A549 (cell line): ENCODE measurements at regions not wholly inside any gene's neighbourhood (a gene's known extent, or its start where the extent isn't known, plus 50 kb on each side); places are given as distances from the start of the nearest gene placed in this dataset.

Experiments
- CTCF ChIP-seq: fragments of >200 bp; sonication (Bioruptor Twin); formaldehyde crosslinking; IDR thresholded peaks from 3 replicates; pipeline ENCODE4 v1.5.1; 2016
- EHMT2 ChIP-seq: fragments of 200-600 bp; sonication (generic); IDR thresholded peaks from 2 replicates; pipeline ENCODE4 v1.6.1; 2016; ENCODE audit warnings: antibody characterized with exemption, low read depth, mild to moderate bottlenecking, moderate library complexity
- EP300 ChIP-seq, 2 experiments: fragments of >200 bp; sonication (Bioruptor Twin); formaldehyde crosslinking; IDR thresholded peaks; 2 replicates in 1 of 2; 3 replicates in 1 of 2; pipeline ENCODE4 v1.6.1; 2016 to 2017
- ESRRA ChIP-seq: fragments of 150-350 bp; IDR thresholded peaks from 2 replicates; pipeline ENCODE4 v1.6.1; 2014; ENCODE audit warnings: mild to moderate bottlenecking, low read length, borderline replicate concordance
- HOXB5 ChIP-seq: fragments of 250-450 bp; sonication (Bioruptor Pico); IDR thresholded peaks from 2 replicates; pipeline ENCODE4 v1.5.0; 2020; ENCODE audit warnings: mild to moderate bottlenecking, moderate library complexity
- KDM1A ChIP-seq: fragments of 200-600 bp; sonication (generic); IDR thresholded peaks from 2 replicates; pipeline ENCODE4 v1.6.1; 2016; ENCODE audit warnings: low read depth, mild to moderate bottlenecking
- NFE2L2 ChIP-seq: fragments of 150-350 bp; conservative IDR thresholded peaks from 2 replicates; pipeline ENCODE4 v1.6.1; 2014; ENCODE audit warnings: low read length
- POLR2A ChIP-seq: IDR thresholded peaks from 2 replicates; pipeline ENCODE4 v1.6.1; 2012; ENCODE audit warnings: mild to moderate bottlenecking, low read length
- SMC3 ChIP-seq: fragments of >200 bp; sonication (Bioruptor Twin); formaldehyde crosslinking; IDR thresholded peaks from 3 replicates; pipeline ENCODE4 v1.6.1; 2018; ENCODE audit warnings: inconsistent platforms
- ZFP36 ChIP-seq: fragments of 450-650 bp; IDR thresholded peaks from 2 replicates; pipeline ENCODE4 v1.6.1; 2014; ENCODE audit warnings: borderline replicate concordance; ENCODE audit not compliant: partially characterized antibody
- TF ChIP-seq, protein P1 (sequence below): IDR thresholded peaks from 2 replicates; pipeline ENCODE4 v1.6.1; 2012; ENCODE audit warnings: low read depth, borderline replicate concordance

DNA sequence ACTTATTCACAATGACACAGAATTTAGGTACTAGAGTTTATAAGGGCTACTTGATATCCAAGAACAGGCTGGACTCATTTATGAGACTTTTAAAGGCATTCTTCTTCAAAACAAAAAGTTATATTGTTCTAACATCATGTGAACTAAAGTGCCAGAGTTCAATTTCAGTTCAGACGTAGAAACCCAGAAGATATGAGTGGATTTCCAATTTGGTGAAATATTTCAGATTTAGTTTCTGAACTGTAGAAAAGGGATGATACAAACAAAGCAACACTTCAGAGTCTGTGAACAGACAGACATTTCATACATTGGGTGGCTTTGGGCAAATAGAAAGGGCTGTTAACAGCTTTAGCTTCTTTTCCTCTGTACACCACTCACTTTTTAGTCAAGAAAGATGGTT, 384.0 kb downstream of the NR2F1-AS1 start:
- TF ChIP-seq ESRRA (no peak), CTCF (no peak), POLR2A (no peak), NFE2L2 (no peak), EP300 (IDR thresholded peaks at IDR 0.05) (no peak), EHMT2 (no peak), SMC3 (no peak), HOXB5 (CRISPR knock-in tag) (no peak), ZFP36 (no peak), KDM1A (no peak)
- TF ChIP-seq, protein P1, sequence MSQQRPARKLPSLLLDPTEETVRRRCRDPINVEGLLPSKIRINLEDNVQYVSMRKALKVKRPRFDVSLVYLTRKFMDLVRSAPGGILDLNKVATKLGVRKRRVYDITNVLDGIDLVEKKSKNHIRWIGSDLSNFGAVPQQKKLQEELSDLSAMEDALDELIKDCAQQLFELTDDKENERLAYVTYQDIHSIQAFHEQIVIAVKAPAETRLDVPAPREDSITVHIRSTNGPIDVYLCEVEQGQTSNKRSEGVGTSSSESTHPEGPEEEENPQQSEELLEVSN: no peak
